IMR-90 (cell line): ENCODE measurements at regions not wholly inside any gene's neighbourhood (a gene's known extent, or its start where the extent isn't known, plus 50 kb on each side); places are given as distances from the start of the nearest gene placed in this dataset.

Experiments used
- ATAC-seq: fragments of 200-7000 bp; cut with Tn5 transposase; 2 replicates; pipeline ENCODE4 v1.9.1; 2020; ENCODE audit warnings: low read depth, mild to moderate bottlenecking, moderate library complexity
- BruUV-seq: library from RNA; stranded (reverse); fragments of 400-500 nt; replicated peaks from 2 replicates; lab custom pipeline; 2021; lab: Mats Ljungman, UMichigan
- CTCF ChIA-PET: fragments of 300-600 bp; formaldehyde crosslinking; extraction: SDS; loops from one replicate; lab custom pipeline; 2021; ENCODE audit warnings: antibody characterized with exemption; lab: Yijun Ruan, JAX
- POLR2A ChIA-PET: fragments of 300-600 bp; sonication (Branson Sonifier 250); formaldehyde crosslinking; loops from one replicate; lab custom pipeline; 2022; ENCODE audit warnings: antibody characterized with exemption; ENCODE audit not compliant: unreplicated experiment; lab: Charles Lee
- DNase-seq: peaks from one replicate; pipeline ENCODE4 v3.0.0; 2013
- H2AFZ ChIP-seq: replicated peaks from 2 replicates; pipeline ENCODE3; 2013; ENCODE audit warnings: low read length, mild to moderate bottlenecking; ENCODE audit not compliant: poor library complexity
- H2AK5ac ChIP-seq: 2 replicates; pipeline ENCODE4 v1.6.1; 2013; ENCODE audit warnings: low read depth, low read length, inconsistent platforms
- H2AK9ac ChIP-seq: replicated peaks from 2 replicates; pipeline ENCODE3; 2013; ENCODE audit warnings: mild to moderate bottlenecking, low read depth, low read length, moderate library complexity; ENCODE audit not compliant: poor library complexity
- H2BK120ac ChIP-seq: 2 replicates; pipeline ENCODE4 v1.6.1; 2013; ENCODE audit warnings: low read depth, low read length, inconsistent platforms
- H2BK15ac ChIP-seq: 3 replicates; pipeline ENCODE4 v1.6.1; 2013; ENCODE audit warnings: low read depth, low read length, inconsistent platforms
- H2BK20ac ChIP-seq: 2 replicates; pipeline ENCODE4 v1.6.1; 2013; ENCODE audit warnings: low read depth, mild to moderate bottlenecking, inconsistent platforms, low read length, moderate library complexity
- H2BK5ac ChIP-seq: 2 replicates; pipeline ENCODE4 v1.6.1; 2013; ENCODE audit warnings: mild to moderate bottlenecking, low read depth, low read length, inconsistent platforms; ENCODE audit not compliant: poor library complexity, severe bottlenecking
- H3K14ac ChIP-seq: replicated peaks from 2 replicates; pipeline ENCODE4 v1.6.1; 2013; ENCODE audit warnings: low read depth, low read length, inconsistent platforms
- H3K18ac ChIP-seq: 2 replicates; pipeline ENCODE4 v1.6.1; 2013; ENCODE audit warnings: low read depth, low read length, control low read depth
- H3K23ac ChIP-seq: 2 replicates; pipeline ENCODE4 v1.6.1; 2013; ENCODE audit warnings: low read depth, low read length, inconsistent platforms
- H3K27ac ChIP-seq: 2 replicates; pipeline ENCODE4 v1.5.1; 2013; ENCODE audit warnings: mild to moderate bottlenecking, control low read depth, low read length; ENCODE audit not compliant: insufficient read depth
- H3K27me3 ChIP-seq: 2 replicates; pipeline ENCODE4 v1.6.1; 2013; ENCODE audit warnings: low read length; ENCODE audit not compliant: control insufficient read depth, insufficient read depth
- H3K36me3 ChIP-seq: 2 replicates; pipeline ENCODE4 v1.6.1; 2013; ENCODE audit warnings: low read length, mixed read lengths; ENCODE audit not compliant: control insufficient read depth, insufficient read depth
- H3K4ac ChIP-seq: 2 replicates; pipeline ENCODE4 v1.6.1; 2013; ENCODE audit warnings: low read depth, low read length, inconsistent platforms
- H3K4me1 ChIP-seq: 2 replicates; pipeline ENCODE4 v1.6.1; 2013; ENCODE audit warnings: low read length, mixed read lengths; ENCODE audit not compliant: control insufficient read depth, insufficient read depth
- H3K4me2 ChIP-seq: 2 replicates; pipeline ENCODE4 v1.6.1; 2013; ENCODE audit warnings: low read depth, mild to moderate bottlenecking, control low read depth, low read length, moderate library complexity
- H3K4me3 ChIP-seq: 2 replicates; pipeline ENCODE4 v1.5.1; 2013; ENCODE audit warnings: low read depth, mild to moderate bottlenecking, control low read depth, low read length, moderate library complexity; ENCODE audit not compliant: insufficient read depth
- H3K56ac ChIP-seq: 2 replicates; pipeline ENCODE4 v1.6.1; 2013; ENCODE audit warnings: low read length, inconsistent platforms; ENCODE audit not compliant: insufficient read depth; ENCODE audit errors: extremely low read depth
- H3K79me1 ChIP-seq, 2 experiments: 2 replicates each; pipeline ENCODE4 v1.6.1; 2013; ENCODE audit warnings: low read length in 2 of 2, inconsistent platforms in 1 of 2, low read depth in 1 of 2
- H3K9ac ChIP-seq: 2 replicates; pipeline ENCODE4 v1.6.1; 2013; ENCODE audit warnings: low read depth, low read length, control low read depth
- H3K9me1 ChIP-seq: 2 replicates; pipeline ENCODE4 v1.6.1; 2013; ENCODE audit warnings: low read length, inconsistent platforms; ENCODE audit not compliant: insufficient read depth
- H3K9me3 ChIP-seq: 2 replicates; pipeline ENCODE4 v1.6.1; 2013; ENCODE audit warnings: low read length; ENCODE audit not compliant: control insufficient read depth, insufficient read depth
- H4K20me1 ChIP-seq: 2 replicates; pipeline ENCODE4 v1.6.1; 2013; ENCODE audit warnings: low read length, inconsistent platforms; ENCODE audit not compliant: insufficient read depth
- H4K5ac ChIP-seq: 2 replicates; pipeline ENCODE4 v1.6.1; 2013; ENCODE audit warnings: mild to moderate bottlenecking, low read depth, low read length, control low read depth
- H4K8ac ChIP-seq, 2 experiments: 2 replicates each; pipeline ENCODE4 v1.6.1; 2013; ENCODE audit warnings: low read depth in 2 of 2, low read length in 2 of 2, control low read depth in 1 of 2, inconsistent platforms in 1 of 2
- H4K91ac ChIP-seq: 2 replicates; pipeline ENCODE4 v1.6.1; 2013; ENCODE audit warnings: low read depth, low read length, inconsistent platforms; ENCODE audit not compliant: insufficient read depth
- CEBPB ChIP-seq: IDR thresholded peaks from 2 replicates; pipeline ENCODE4 v1.6.1; 2012; ENCODE audit warnings: low read depth, low read length, improper control_type of control experiment
- CHD1 ChIP-seq: IDR thresholded peaks from 2 replicates; pipeline ENCODE4 v1.6.1; 2012; ENCODE audit warnings: low read depth, low read length, improper control_type of control experiment
- FOS ChIP-seq: fragments of 150-350 bp; IDR thresholded peaks from 2 replicates; pipeline ENCODE4 v1.6.1; 2016; ENCODE audit warnings: low read depth, low read length
- MXI1 ChIP-seq: IDR thresholded peaks from 2 replicates; pipeline ENCODE4 v1.6.1; 2012; ENCODE audit warnings: low read depth, mild to moderate bottlenecking, low read length, moderate library complexity, borderline replicate concordance
- NFE2L2 ChIP-seq: fragments of 150-350 bp; IDR thresholded peaks from 2 replicates; pipeline ENCODE4 v1.6.1; 2016; ENCODE audit warnings: low read depth, mild to moderate bottlenecking, low read length
- POLR2A ChIP-seq: IDR thresholded peaks from 2 replicates; pipeline ENCODE4 v1.6.1; 2012; ENCODE audit warnings: mild to moderate bottlenecking, low read depth, low read length
- RAD21 ChIP-seq: IDR thresholded peaks from 2 replicates; pipeline ENCODE4 v1.6.1; 2012; ENCODE audit warnings: low read length, improper control_type of control experiment
- RCOR1 ChIP-seq: IDR thresholded peaks from 2 replicates; pipeline ENCODE4 v1.6.1; 2012; ENCODE audit warnings: mild to moderate bottlenecking, low read length, improper control_type of control experiment; ENCODE audit not compliant: insufficient replicate concordance
- WGBS, 2 experiments: methylation state at CpG; one replicate each; pipeline versions ENCODE4 v1.1.5 to v1.1.7; 2013; ENCODE audit warnings: missing lambda C conversion rate in 2 of 2; ENCODE audit not compliant: insufficient read length in 1 of 2; ENCODE audit errors: extremely low coverage in 2 of 2; 5-methylcytosine and 5-hydroxymethylcytosine counted together
- dilution Hi-C: fragments of 300-500 bp; cut with HindIII; formaldehyde crosslinking; loops from one replicate; pipeline ENCODE4 v1.14.3; 2018; ENCODE audit warnings: low sequenced_read_pairs; ENCODE audit not compliant: unreplicated experiment
- in situ Hi-C: fragments of 300-500 bp; cut with MboI; formaldehyde crosslinking; loops from 3 replicates; pipeline ENCODE4 v1.14.3; 2019; ENCODE audit warnings: low sequenced_read_pairs, inconsistent platforms, mixed read lengths
- intact Hi-C: fragments of 100-400 bp; cut with micrococcal nuclease; formaldehyde crosslinking; loops from 2 replicates; pipeline ENCODE4 v1.10.0; 2022
- TF ChIP-seq, protein P1 (sequence below): fragments of 150-350 bp; IDR thresholded peaks from 2 replicates; pipeline ENCODE4 v1.6.1; 2016; ENCODE audit warnings: low read depth, mild to moderate bottlenecking, low read length, moderate library complexity, borderline replicate concordance
- TF ChIP-seq, protein P2 (sequence below): fragments of 150-350 bp; IDR thresholded peaks from 2 replicates; pipeline ENCODE4 v1.6.1; 2017; ENCODE audit warnings: mild to moderate bottlenecking, antibody characterized with exemption, low read length, low read depth
- TF ChIP-seq, protein P3 (sequence below): conservative IDR thresholded peaks from 2 replicates; pipeline ENCODE4 v1.5.1; 2012; ENCODE audit warnings: mild to moderate bottlenecking, low read depth, low read length, improper control_type of control experiment

DNA sequence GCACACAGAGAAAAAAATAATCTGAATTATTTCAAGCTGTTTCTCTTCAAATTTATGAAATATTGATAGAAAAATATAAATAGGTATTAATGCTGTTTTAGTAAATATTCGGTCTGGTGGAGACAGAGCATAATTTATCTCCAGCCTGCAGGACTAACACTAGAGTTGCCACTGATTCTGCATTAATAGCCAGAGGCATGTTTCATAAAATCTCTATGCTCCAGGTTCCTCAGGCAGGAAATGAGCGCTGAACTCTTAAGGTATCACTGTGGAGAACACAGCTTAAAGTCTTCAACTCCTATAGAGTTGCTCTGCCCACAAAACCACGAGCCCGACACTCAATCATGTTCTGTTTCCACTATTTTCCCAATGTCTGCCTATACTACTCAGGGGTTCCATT is 470.0 kb upstream of the TMPO start:
- no peaks in the 10 kb centered on the region for H3K4me1 ChIP-seq
- H2AK9ac ChIP-seq, result no peak overlapping the region
- H2BK15ac ChIP-seq, result no peak overlapping the region
- H3K9me3 ChIP-seq, result peaks cover 2% of the 10 kb centered on the region; the same call in 1 of the 2 replicates
- H3K4ac ChIP-seq, result no peak overlapping the region
- H3K23ac ChIP-seq, result no peak overlapping the region
- H3K9ac ChIP-seq, result no peak overlapping the region
- intact Hi-C loops (no loop called here), dilution Hi-C loops (no loop called here), in situ Hi-C loops (no loop called here)
- H2AFZ ChIP-seq, result no peak overlapping the region
- no peak overlapping the region for H4K8ac ChIP-seq
- no peak overlapping the region for H3K18ac ChIP-seq
- ChIA-PET CTCF (no interaction called here), POLR2A (no interaction called here)
- no peaks in the 10 kb centered on the region for H3K36me3 ChIP-seq
- no peak overlapping the region for H3K14ac ChIP-seq
- no peak overlapping the region for H2BK120ac ChIP-seq
- no peaks in the 10 kb centered on the region for H3K27me3 ChIP-seq
- H3K27ac ChIP-seq, result no peak overlapping the region
- H3K79me1 ChIP-seq, result no peaks in the 10 kb centered on the region
- WGBS, 2 experiments, result no CpG with 5 or more reads among the region's 4 CpGs
- no peaks in the 10 kb centered on the region for H4K20me1 ChIP-seq
- no peak overlapping the region for H4K5ac ChIP-seq
- no peak overlapping the region for H2BK5ac ChIP-seq
- no peak overlapping the region for H2BK20ac ChIP-seq
- DNase-seq (no peak), ATAC-seq (no peak)
- BruUV-seq, result no TSS peak
- no peak for TF ChIP-seq RCOR1
- TF ChIP-seq NFE2L2, result no peak
- no peak for TF ChIP-seq MXI1
- no peak for TF ChIP-seq CHD1
- no peak for TF ChIP-seq FOS
- TF ChIP-seq, protein P1, sequence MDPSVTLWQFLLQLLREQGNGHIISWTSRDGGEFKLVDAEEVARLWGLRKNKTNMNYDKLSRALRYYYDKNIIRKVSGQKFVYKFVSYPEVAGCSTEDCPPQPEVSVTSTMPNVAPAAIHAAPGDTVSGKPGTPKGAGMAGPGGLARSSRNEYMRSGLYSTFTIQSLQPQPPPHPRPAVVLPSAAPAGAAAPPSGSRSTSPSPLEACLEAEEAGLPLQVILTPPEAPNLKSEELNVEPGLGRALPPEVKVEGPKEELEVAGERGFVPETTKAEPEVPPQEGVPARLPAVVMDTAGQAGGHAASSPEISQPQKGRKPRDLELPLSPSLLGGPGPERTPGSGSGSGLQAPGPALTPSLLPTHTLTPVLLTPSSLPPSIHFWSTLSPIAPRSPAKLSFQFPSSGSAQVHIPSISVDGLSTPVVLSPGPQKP, result no peak
- TF ChIP-seq, protein P2, sequence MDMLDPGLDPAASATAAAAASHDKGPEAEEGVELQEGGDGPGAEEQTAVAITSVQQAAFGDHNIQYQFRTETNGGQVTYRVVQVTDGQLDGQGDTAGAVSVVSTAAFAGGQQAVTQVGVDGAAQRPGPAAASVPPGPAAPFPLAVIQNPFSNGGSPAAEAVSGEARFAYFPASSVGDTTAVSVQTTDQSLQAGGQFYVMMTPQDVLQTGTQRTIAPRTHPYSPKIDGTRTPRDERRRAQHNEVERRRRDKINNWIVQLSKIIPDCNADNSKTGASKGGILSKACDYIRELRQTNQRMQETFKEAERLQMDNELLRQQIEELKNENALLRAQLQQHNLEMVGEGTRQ, result no peak
- TF ChIP-seq CEBPB, result no peak
- TF ChIP-seq, protein P3, sequence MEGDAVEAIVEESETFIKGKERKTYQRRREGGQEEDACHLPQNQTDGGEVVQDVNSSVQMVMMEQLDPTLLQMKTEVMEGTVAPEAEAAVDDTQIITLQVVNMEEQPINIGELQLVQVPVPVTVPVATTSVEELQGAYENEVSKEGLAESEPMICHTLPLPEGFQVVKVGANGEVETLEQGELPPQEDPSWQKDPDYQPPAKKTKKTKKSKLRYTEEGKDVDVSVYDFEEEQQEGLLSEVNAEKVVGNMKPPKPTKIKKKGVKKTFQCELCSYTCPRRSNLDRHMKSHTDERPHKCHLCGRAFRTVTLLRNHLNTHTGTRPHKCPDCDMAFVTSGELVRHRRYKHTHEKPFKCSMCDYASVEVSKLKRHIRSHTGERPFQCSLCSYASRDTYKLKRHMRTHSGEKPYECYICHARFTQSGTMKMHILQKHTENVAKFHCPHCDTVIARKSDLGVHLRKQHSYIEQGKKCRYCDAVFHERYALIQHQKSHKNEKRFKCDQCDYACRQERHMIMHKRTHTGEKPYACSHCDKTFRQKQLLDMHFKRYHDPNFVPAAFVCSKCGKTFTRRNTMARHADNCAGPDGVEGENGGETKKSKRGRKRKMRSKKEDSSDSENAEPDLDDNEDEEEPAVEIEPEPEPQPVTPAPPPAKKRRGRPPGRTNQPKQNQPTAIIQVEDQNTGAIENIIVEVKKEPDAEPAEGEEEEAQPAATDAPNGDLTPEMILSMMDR, result no peak
- TF ChIP-seq POLR2A, result no peak
- TF ChIP-seq RAD21, result no peak
- H3K56ac ChIP-seq, result no peak overlapping the region
- H3K4me3 ChIP-seq, result no peak overlapping the region
- no peak overlapping the region for H2AK5ac ChIP-seq
- H3K9me1 ChIP-seq, result no peaks in the 10 kb centered on the region
- H4K91ac ChIP-seq, result no peak overlapping the region
- no peak overlapping the region for H3K4me2 ChIP-seq
